Neuronal stem cell (in vitro differentiated cells): ENCODE measurements at regions not wholly inside any gene's neighbourhood (a gene's known extent, or its start where the extent isn't known, plus 50 kb on each side); places are given as distances from the start of the nearest gene placed in this dataset.

Source experiments
- DNase-seq: peaks from one replicate; pipeline ENCODE4 v3.0.0-alpha.2; 2013; ENCODE audit warnings: low spot score
- H2AFZ ChIP-seq: one replicate; pipeline ENCODE4 v1.6.1; 2013; ENCODE audit warnings: mild to moderate bottlenecking, low read length, inconsistent platforms
- H2AK5ac ChIP-seq: 2 replicates; pipeline ENCODE4 v1.6.1; 2013; ENCODE audit warnings: low read depth, mild to moderate bottlenecking, inconsistent platforms, low read length, moderate library complexity, mixed read lengths
- H2BK120ac ChIP-seq: 2 replicates; pipeline ENCODE4 v1.6.1; 2013; ENCODE audit warnings: low read depth, mild to moderate bottlenecking, inconsistent platforms, low read length, moderate library complexity, mixed read lengths
- H2BK12ac ChIP-seq: one replicate; pipeline ENCODE4 v1.6.1; 2013; ENCODE audit warnings: low read length, inconsistent platforms
- H2BK15ac ChIP-seq: 2 replicates; pipeline ENCODE4 v1.6.1; 2013; ENCODE audit warnings: mild to moderate bottlenecking, low read length, inconsistent platforms, mixed read lengths
- H2BK5ac ChIP-seq: one replicate; pipeline ENCODE4 v1.6.1; 2013; ENCODE audit warnings: inconsistent platforms, mild to moderate bottlenecking, low read length, moderate library complexity
- H3K14ac ChIP-seq: one replicate; pipeline ENCODE4 v1.6.1; 2013; ENCODE audit warnings: low read length, inconsistent platforms
- H3K18ac ChIP-seq: 2 replicates; pipeline ENCODE4 v1.6.1; 2013; ENCODE audit warnings: low read length, inconsistent platforms
- H3K23ac ChIP-seq: 2 replicates; pipeline ENCODE4 v1.6.1; 2013; ENCODE audit warnings: low read depth, mild to moderate bottlenecking, mixed read lengths, low read length, inconsistent platforms; ENCODE audit not compliant: poor library complexity
- H3K27ac ChIP-seq: replicated peaks from 3 replicates; pipeline ENCODE4 v1.5.1; 2013; ENCODE audit warnings: low read length, inconsistent platforms
- H3K27me3 ChIP-seq, 3 experiments: 2 replicates each; pipeline ENCODE4 v1.6.1; 2013; ENCODE audit warnings: low read length in 3 of 3, mild to moderate bottlenecking in 2 of 3, inconsistent platforms in 1 of 3, low read depth in 1 of 3, mixed read lengths in 1 of 3, moderate library complexity in 1 of 3; ENCODE audit not compliant: control insufficient read depth in 3 of 3, insufficient read depth in 3 of 3
- H3K36me3 ChIP-seq, 2 donors: replicated peaks in 1 of 2; 2 replicates each; pipeline ENCODE4 v1.6.1; 2013; ENCODE audit warnings: low read length in 2 of 2; ENCODE audit not compliant: control insufficient read depth in 2 of 2, insufficient read depth in 2 of 2
- H3K4ac ChIP-seq: 2 replicates; pipeline ENCODE4 v1.6.1; 2013; ENCODE audit warnings: inconsistent platforms, mild to moderate bottlenecking, low read length, moderate library complexity
- H3K4me1 ChIP-seq, 2 donors: 1 replicate in 1 of 2; 2 replicates in 1 of 2; pipeline ENCODE4 v1.6.1; 2013; ENCODE audit warnings: low read length in 2 of 2, low read depth in 1 of 2; ENCODE audit not compliant: control insufficient read depth in 2 of 2, insufficient read depth in 1 of 2
- H3K4me2 ChIP-seq: one replicate; pipeline ENCODE4 v1.6.1; 2013; ENCODE audit warnings: mild to moderate bottlenecking, low read length, inconsistent platforms; ENCODE audit not compliant: insufficient read depth, poor library complexity, severe bottlenecking
- H3K4me3 ChIP-seq, 2 donors: 2 replicates each; pipeline ENCODE4 v1.5.1; 2013; ENCODE audit warnings: low read length in 2 of 2, mild to moderate bottlenecking in 2 of 2, inconsistent platforms in 1 of 2, moderate library complexity in 1 of 2
- H3K79me1 ChIP-seq: one replicate; pipeline ENCODE4 v1.6.1; 2013; ENCODE audit warnings: low read depth, mild to moderate bottlenecking, inconsistent platforms, low read length, moderate library complexity
- H3K9ac ChIP-seq: one replicate; pipeline ENCODE4 v1.6.1; 2013; ENCODE audit warnings: mild to moderate bottlenecking, low read depth, low read length, inconsistent platforms; ENCODE audit not compliant: poor library complexity
- H3K9me3 ChIP-seq, 2 donors: replicated peaks in 1 of 2; 2 replicates each; pipeline versions ENCODE3 to v1.6.1; 2013; ENCODE audit warnings: low read length in 2 of 2, mild to moderate bottlenecking in 2 of 2, inconsistent platforms in 1 of 2, low read depth in 1 of 2, mixed read lengths in 1 of 2, moderate library complexity in 1 of 2; ENCODE audit not compliant: control insufficient read depth in 2 of 2, insufficient read depth in 1 of 2
- H4K8ac ChIP-seq: one replicate; pipeline ENCODE4 v1.6.1; 2013; ENCODE audit warnings: low read depth, mild to moderate bottlenecking, inconsistent platforms, low read length, moderate library complexity
- H4K91ac ChIP-seq: one replicate; pipeline ENCODE4 v1.6.1; 2013; ENCODE audit warnings: low read length, low read depth, mild to moderate bottlenecking, inconsistent platforms; ENCODE audit not compliant: poor library complexity
- WGBS, 2 donors: extraction: QIAGEN DNeasy Blood & Tissue Kit; methylation state at CpG; one replicate each; pipeline ENCODE4 v1.1.7; 2013; ENCODE audit warnings: missing lambda C conversion rate in 2 of 2, mixed read lengths in 1 of 2; ENCODE audit not compliant: insufficient read length in 2 of 2, insufficient replicate concordance in 1 of 2; ENCODE audit errors: extremely low coverage in 2 of 2; 5-methylcytosine and 5-hydroxymethylcytosine counted together

GRCh38 chr18:10321576-10321975, 132.9 kb upstream of the APCDD1 start:
- Histone ChIP-seq H4K8ac (no peak overlapping the region), H3K27me3 (peaks cover 0 to 4% (median 0%) of the 10 kb centered on the region in 3 experiments), H3K14ac (no peak overlapping the region), H3K23ac (no peak overlapping the region), H3K4me3 (no peak overlapping the region), H3K4me1 (peaks cover 0 to 2% of the 10 kb centered on the region in 2 donors), H3K79me1 (no peaks in the 10 kb centered on the region), H2BK12ac (no peak overlapping the region), H3K9me3 (peaks cover 0 to 2% of the 10 kb centered on the region in 2 donors), H3K18ac (no peak overlapping the region), H3K27ac (no peak overlapping the region), H3K36me3 (no peaks in the 10 kb centered on the region), H3K4me2 (no peak overlapping the region), H2AK5ac (no peak overlapping the region), H2BK120ac (no peak overlapping the region), H2BK5ac (no peak overlapping the region), H4K91ac (no peak overlapping the region), H2AFZ (no peak overlapping the region), H3K4ac (no peak overlapping the region), H2BK15ac (no peak overlapping the region), H3K9ac (no peak overlapping the region)
- WGBS, 2 donors = no CpG with 5 or more reads among the region's 2 CpGs
- DNase-seq = no peak

- no peak overlapping the region for H3K18ac ChIP-seq
- H3K14ac ChIP-seq = no peak overlapping the region
- H4K8ac ChIP-seq = no peak overlapping the region
- H3K9me3 ChIP-seq = peaks cover 0 to 2% of the 10 kb centered on the region in 2 donors
- no peak overlapping the region for H3K4me3 ChIP-seq
- peaks cover 0 to 2% of the 10 kb centered on the region in 2 donors for H3K4me1 ChIP-seq
- H4K91ac ChIP-seq = no peak overlapping the region
- no peak overlapping the region for H2BK15ac ChIP-seq
- H2BK5ac ChIP-seq = no peak overlapping the region
- WGBS, 2 donors = no CpG with 5 or more reads among the region's 7 CpGs
- peaks cover 0 to 4% (median 0%) of the 10 kb centered on the region in 3 experiments for H3K27me3 ChIP-seq
- no peaks in the 10 kb centered on the region for H3K79me1 ChIP-seq
- H2BK12ac ChIP-seq = no peak overlapping the region
- no peak overlapping the region for H3K4me2 ChIP-seq
- no peak overlapping the region for H2BK120ac ChIP-seq
- no peaks in the 10 kb centered on the region for H3K36me3 ChIP-seq
- H3K27ac ChIP-seq = no peak overlapping the region
- H3K23ac ChIP-seq = no peak overlapping the region
- H2AFZ ChIP-seq = no peak overlapping the region
- DNase-seq = no peak
- H3K9ac ChIP-seq = no peak overlapping the region
- no peak overlapping the region for H3K4ac ChIP-seq
- H2AK5ac ChIP-seq = no peak overlapping the region
These were observed 132.4 kb upstream of the APCDD1 start for GRCh38 chr18:10322004-10322403.

GRCh38 chr18:10322435-10322834, 132.0 kb upstream of the APCDD1 start:
- H4K8ac ChIP-seq = no peak overlapping the region
- no peak overlapping the region for H3K23ac ChIP-seq
- H2BK5ac ChIP-seq = no peak overlapping the region
- H3K4me3 ChIP-seq = no peak overlapping the region
- peaks cover 0 to 2% of the 10 kb centered on the region in 2 donors for H3K4me1 ChIP-seq
- no peak for DNase-seq
- H3K9me3 ChIP-seq = no peaks in the 10 kb centered on the region
- no CpG with 5 or more reads among the region's 2 CpGs for WGBS, 2 donors
- no peak overlapping the region for H2BK12ac ChIP-seq
- no peak overlapping the region for H2BK120ac ChIP-seq
- no peak overlapping the region for H2AK5ac ChIP-seq
- no peak overlapping the region for H3K9ac ChIP-seq
- H3K18ac ChIP-seq = no peak overlapping the region
- no peaks in the 10 kb centered on the region for H3K36me3 ChIP-seq
- H2BK15ac ChIP-seq = no peak overlapping the region
- H3K27ac ChIP-seq = no peak overlapping the region
- no peak overlapping the region for H3K4ac ChIP-seq
- H3K4me2 ChIP-seq = no peak overlapping the region
- no peak overlapping the region for H2AFZ ChIP-seq
- H3K14ac ChIP-seq = no peak overlapping the region
- no peak overlapping the region for H4K91ac ChIP-seq
- H3K27me3 ChIP-seq = peaks cover 0 to 4% (median 0%) of the 10 kb centered on the region in 3 experiments
- H3K79me1 ChIP-seq = no peaks in the 10 kb centered on the region

- H4K8ac ChIP-seq = no peak overlapping the region
- no peak overlapping the region for H3K18ac ChIP-seq
- H3K9ac ChIP-seq = no peak overlapping the region
- H3K9me3 ChIP-seq = no peaks in the 10 kb centered on the region
- no peak overlapping the region for H2BK12ac ChIP-seq
- no peak overlapping the region for H2BK120ac ChIP-seq
- no peak overlapping the region for H2AK5ac ChIP-seq
- H3K79me1 ChIP-seq = no peaks in the 10 kb centered on the region
- H3K14ac ChIP-seq = no peak overlapping the region
- no peak overlapping the region for H4K91ac ChIP-seq
- H3K27me3 ChIP-seq = peaks cover 0 to 11% (median 0%) of the 10 kb centered on the region in 3 experiments
- H2BK5ac ChIP-seq = no peak overlapping the region
- H3K27ac ChIP-seq = no peak overlapping the region
- no peak overlapping the region for H3K4ac ChIP-seq
- H2AFZ ChIP-seq = no peak overlapping the region
- no peak overlapping the region for H3K23ac ChIP-seq
- peaks cover 0 to 4% of the 10 kb centered on the region in 2 donors for H3K4me1 ChIP-seq
- WGBS, 2 donors = no CpG with 5 or more reads among the region's 3 CpGs
- H2BK15ac ChIP-seq = no peak overlapping the region
- no peaks in the 10 kb centered on the region for H3K36me3 ChIP-seq
- no peak overlapping the region for H3K4me2 ChIP-seq
- no peak for DNase-seq
- H3K4me3 ChIP-seq = no peak overlapping the region
These were observed 125.3 kb upstream of the APCDD1 start for GRCh38 chr18:10329101-10329500.
